Activated T-cell treated with anti-CD3 and anti-CD28 coated beads, Interleukin-2, amount 50 U/mL, for 24 hours (primary cell): ENCODE measurements at regions not wholly inside any gene's neighbourhood (a gene's known extent, or its start where the extent isn't known, plus 50 kb on each side); places are given as distances from the start of the nearest gene placed in this dataset.
"Not testable (repeated sequence)": the region's sequence is repeated elsewhere in the genome, so short reads cannot be mapped to it uniquely, and the experiment has no call there.

ENCODE experiments used
- DNase-seq: peaks from one replicate; pipeline ENCODE4 v3.0.0-alpha.2; 2020
- H3K27ac Mint-ChIP-seq: 2 replicates; pipeline ENCODE4 v1.8.0; 2020; ENCODE audit warnings: mild to moderate bottlenecking, mixed read lengths
- H3K27me3 Mint-ChIP-seq: 2 replicates; pipeline ENCODE4 v1.8.0; 2020; ENCODE audit warnings: mixed read lengths
- H3K36me3 Mint-ChIP-seq: 2 replicates; pipeline ENCODE4 v1.8.0; 2020; ENCODE audit warnings: low read depth, mixed read lengths
- H3K4me1 Mint-ChIP-seq: 2 replicates; pipeline ENCODE4 v1.8.0; 2020; ENCODE audit warnings: low read depth, mixed read lengths
- H3K4me3 Mint-ChIP-seq: 2 replicates; pipeline ENCODE4 v1.8.0; 2020; ENCODE audit warnings: mild to moderate bottlenecking, moderate library complexity, mixed read lengths
- H3K9me3 Mint-ChIP-seq: 2 replicates; pipeline ENCODE4 v1.8.0; 2020; ENCODE audit warnings: mixed read lengths

GRCh38 chr10:17538941-17539340 is 78.2 kb downstream of the HACD1 start:
- H3K36me3 Mint-ChIP-seq, result no peaks in the 10 kb centered on the region
- no peak overlapping the region for H3K27ac Mint-ChIP-seq

GRCh38 chr10:17537281-17537680 is 79.9 kb downstream of the HACD1 start:
- Mint-ChIP-seq H3K36me3 (no peaks in the 10 kb centered on the region), H3K27me3 (peaks cover 2% of the 10 kb centered on the region), H3K4me3 (no peak overlapping the region), H3K27ac (no peak overlapping the region), H3K4me1 (no peaks in the 10 kb centered on the region), H3K9me3 (peaks cover 7% of the 10 kb centered on the region)
- DNase-seq, result no peak

More at GRCh38 chr10:17538941-17539340, 78.2 kb downstream of the HACD1 start:
- Mint-ChIP-seq H3K4me3 (no peak overlapping the region), H3K27me3 (peaks cover 2% of the 10 kb centered on the region), H3K4me1 (no peaks in the 10 kb centered on the region), H3K9me3 (peaks cover 7% of the 10 kb centered on the region)
- DNase-seq, result no peak

- DNase-seq, result no peak
- peaks cover 7% of the 10 kb centered on the region for H3K9me3 Mint-ChIP-seq
- H3K27ac Mint-ChIP-seq, result no peak overlapping the region
- no peaks in the 10 kb centered on the region for H3K36me3 Mint-ChIP-seq
- H3K4me3 Mint-ChIP-seq, result no peak overlapping the region
- no peaks in the 10 kb centered on the region for H3K4me1 Mint-ChIP-seq
- peaks cover 2% of the 10 kb centered on the region for H3K27me3 Mint-ChIP-seq
Observed at GRCh38 chr10:17536221-17536620, 81.0 kb downstream of the HACD1 start.

DNA sequence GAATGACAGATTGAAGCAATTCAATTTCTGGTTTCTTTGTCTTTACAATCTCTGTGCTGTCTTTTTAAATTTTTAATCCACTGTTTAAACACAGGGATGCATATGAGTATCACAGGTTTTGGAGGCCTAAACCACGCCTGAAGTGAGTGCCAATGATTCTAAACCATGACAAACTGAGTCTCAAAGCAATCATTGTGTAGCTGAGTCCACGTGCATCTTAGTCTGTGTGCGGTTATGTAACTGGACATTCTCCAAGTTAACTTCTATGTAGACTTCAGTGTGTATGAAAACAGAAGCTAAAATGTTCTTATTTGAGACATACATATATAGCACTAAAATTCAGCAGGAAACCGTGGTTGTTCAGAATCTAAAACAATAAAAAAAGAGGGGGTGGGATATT is 79.3 kb upstream of the ST8SIA6 start:
- Mint-ChIP-seq H3K4me1 (no peaks in the 10 kb centered on the region), H3K9me3 (peaks cover under 1% of the 10 kb centered on the region), H3K4me3 (no peak overlapping the region), H3K27me3 (peaks cover 2% of the 10 kb centered on the region), H3K36me3 (no peaks in the 10 kb centered on the region), H3K27ac (no peak overlapping the region)
- no peak for DNase-seq

- DNase-seq, result no peak
- no peaks in the 10 kb centered on the region for H3K36me3 Mint-ChIP-seq
- no peaks in the 10 kb centered on the region for H3K4me1 Mint-ChIP-seq
- H3K27ac Mint-ChIP-seq, result no peak overlapping the region
- no peaks in the 10 kb centered on the region for H3K9me3 Mint-ChIP-seq
- H3K4me3 Mint-ChIP-seq, result no peak overlapping the region
- peaks cover 13% of the 10 kb centered on the region for H3K27me3 Mint-ChIP-seq
Observed at GRCh38 chr10:17528306-17528862, 74.0 kb upstream of the ST8SIA6 start.

- no peak for DNase-seq
- Mint-ChIP-seq H3K4me1 (no peaks in the 10 kb centered on the region), H3K4me3 (no peak overlapping the region), H3K27me3 (peaks cover 17% of the 10 kb centered on the region), H3K27ac (no peak overlapping the region), H3K36me3 (no peaks in the 10 kb centered on the region), H3K9me3 (no peaks in the 10 kb centered on the region)
Observed at GRCh38 chr10:17527514-17528146, 73.2 kb upstream of the ST8SIA6 start.

DNA sequence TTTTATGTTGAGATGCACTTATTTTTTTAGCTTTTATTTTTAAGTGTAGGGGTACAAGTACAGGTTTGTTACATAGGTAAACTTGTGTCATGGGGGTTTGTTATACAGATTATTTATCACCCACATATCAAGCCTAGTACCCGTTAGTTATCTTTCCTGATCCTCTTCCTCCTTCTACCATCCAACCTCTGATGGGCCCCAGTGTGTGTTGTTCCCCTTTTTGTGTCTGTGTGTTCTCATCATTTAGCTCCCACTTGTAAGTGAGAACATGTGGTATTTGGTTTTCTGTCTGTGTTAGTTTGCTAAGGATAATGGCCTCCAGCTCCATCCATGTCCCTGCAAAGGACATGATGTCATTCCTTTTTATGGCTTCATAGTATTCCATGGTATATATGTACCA is 72.2 kb upstream of the ST8SIA6 start:
- not testable (repeated sequence) for H3K4me1 Mint-ChIP-seq, H3K27ac Mint-ChIP-seq

DNA sequence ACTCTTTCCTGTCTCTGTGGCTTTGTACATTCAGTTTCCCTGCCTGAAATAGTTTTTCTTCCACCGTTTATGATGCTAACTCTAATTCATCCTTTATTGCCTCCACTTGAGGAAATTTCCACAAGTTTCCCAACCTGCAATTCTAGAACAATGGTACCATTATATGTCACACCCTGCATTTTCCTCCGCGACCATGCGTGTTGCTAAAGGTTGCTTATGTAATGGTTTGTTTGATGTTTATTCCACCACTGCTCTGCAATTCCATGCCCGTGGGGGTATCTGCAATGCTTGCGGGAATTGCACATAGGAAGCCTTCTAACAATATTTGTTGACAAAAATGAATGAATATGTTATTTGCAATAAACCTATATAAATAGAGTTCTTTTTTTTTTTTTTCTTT is 69.5 kb upstream of the ST8SIA6 start:
- no peaks in the 10 kb centered on the region for H3K36me3 Mint-ChIP-seq
- no peaks in the 10 kb centered on the region for H3K9me3 Mint-ChIP-seq
- no peak for DNase-seq
- H3K4me3 Mint-ChIP-seq, result no peak overlapping the region
- H3K27ac Mint-ChIP-seq, result no peak overlapping the region
- H3K4me1 Mint-ChIP-seq, result no peaks in the 10 kb centered on the region
- H3K27me3 Mint-ChIP-seq, result peaks cover 17% of the 10 kb centered on the region

More for the DNA sequence above, 72.2 kb upstream of the ST8SIA6 start:
- not testable (repeated sequence) for H3K4me3 Mint-ChIP-seq, DNase-seq, H3K9me3 Mint-ChIP-seq, H3K36me3 Mint-ChIP-seq
- peaks cover 17% of the 10 kb centered on the region for H3K27me3 Mint-ChIP-seq

DNA sequence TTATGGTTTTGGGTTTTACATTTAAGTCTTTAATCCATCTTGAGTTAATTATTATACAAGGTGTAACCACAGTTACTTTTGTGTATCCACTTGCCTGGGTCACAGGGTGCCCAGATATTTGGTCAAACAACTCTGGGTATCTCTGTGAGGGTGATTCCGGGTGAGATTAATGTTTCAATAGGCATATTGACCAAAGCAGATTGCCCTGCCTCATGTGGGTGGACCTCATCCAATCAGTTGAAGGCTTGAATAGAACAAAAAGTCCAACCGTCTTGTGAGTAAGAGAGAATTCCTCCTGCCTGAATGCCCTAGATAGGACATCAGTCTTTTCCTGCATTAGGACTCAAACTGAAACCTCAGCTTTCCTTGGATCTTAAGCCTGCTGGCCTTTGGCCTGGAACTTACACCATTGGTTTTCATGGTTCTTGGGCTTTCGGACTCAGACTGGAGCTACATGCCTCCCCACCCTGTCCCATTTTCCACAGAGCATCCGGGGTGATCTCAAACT is 68.9 kb upstream of the ST8SIA6 start:
- Mint-ChIP-seq H3K27me3 (peaks cover 17% of the 10 kb centered on the region), H3K9me3 (no peaks in the 10 kb centered on the region)
- no peak for DNase-seq

DNA sequence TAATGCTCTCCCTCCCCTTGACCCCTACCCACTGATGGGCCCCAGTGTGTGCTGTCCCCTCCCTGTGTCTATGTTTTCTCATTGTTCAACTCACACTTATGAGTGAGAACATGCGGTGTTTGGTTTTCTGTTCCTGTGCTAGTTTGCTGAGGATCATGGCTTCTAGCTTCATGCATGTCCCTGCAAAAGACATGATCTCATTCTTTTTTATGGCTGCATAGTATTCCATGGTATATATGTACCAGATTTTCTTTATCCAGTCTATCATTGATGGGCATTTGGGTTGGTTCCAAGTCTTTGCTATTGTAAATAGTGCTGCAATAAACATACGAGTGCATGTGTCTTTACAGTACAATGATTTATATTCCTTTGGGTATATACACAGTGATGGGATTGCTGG is 67.9 kb upstream of the ST8SIA6 start:
- not testable (repeated sequence) for H3K4me1 Mint-ChIP-seq
- H3K27me3 Mint-ChIP-seq, result peaks cover 14% of the 10 kb centered on the region

More for the DNA sequence above, 68.9 kb upstream of the ST8SIA6 start:
- no peaks in the 10 kb centered on the region for H3K4me1 Mint-ChIP-seq
- no peak overlapping the region for H3K27ac Mint-ChIP-seq
- no peaks in the 10 kb centered on the region for H3K36me3 Mint-ChIP-seq
- H3K4me3 Mint-ChIP-seq, result no peak overlapping the region

GRCh38 chr10:17519457-17519856 is 65.1 kb upstream of the ST8SIA6 start:
- no peaks in the 10 kb centered on the region for H3K4me1 Mint-ChIP-seq
- peaks cover 4% of the 10 kb centered on the region for H3K9me3 Mint-ChIP-seq
- no peak overlapping the region for H3K27ac Mint-ChIP-seq
- peaks cover 6% of the 10 kb centered on the region for H3K27me3 Mint-ChIP-seq
- DNase-seq, result no peak
- H3K4me3 Mint-ChIP-seq, result no peak overlapping the region
- no peaks in the 10 kb centered on the region for H3K36me3 Mint-ChIP-seq

More for the DNA sequence above, 67.9 kb upstream of the ST8SIA6 start:
- H3K36me3 Mint-ChIP-seq, H3K4me3 Mint-ChIP-seq, DNase-seq, H3K27ac Mint-ChIP-seq, H3K9me3 Mint-ChIP-seq: not testable (repeated sequence)

- H3K4me3 Mint-ChIP-seq, result no peak overlapping the region
- H3K4me1 Mint-ChIP-seq, result peaks cover 2% of the 10 kb centered on the region
- H3K36me3 Mint-ChIP-seq, result no peaks in the 10 kb centered on the region
- peaks cover 4% of the 10 kb centered on the region for H3K9me3 Mint-ChIP-seq
- peaks cover 3% of the 10 kb centered on the region for H3K27me3 Mint-ChIP-seq
- no peak overlapping the region for H3K27ac Mint-ChIP-seq
- DNase-seq, result no peak
Observed at GRCh38 chr10:17518338-17518737, 63.9 kb upstream of the ST8SIA6 start.

- H3K9me3 Mint-ChIP-seq, result peaks cover 4% of the 10 kb centered on the region
- no peak overlapping the region for H3K4me3 Mint-ChIP-seq
- no peaks in the 10 kb centered on the region for H3K36me3 Mint-ChIP-seq
- peaks cover 16% of the 10 kb centered on the region for H3K4me1 Mint-ChIP-seq
- no peak for DNase-seq
- no peak overlapping the region for H3K27ac Mint-ChIP-seq
- H3K27me3 Mint-ChIP-seq, result no peaks in the 10 kb centered on the region
Observed at GRCh38 chr10:17516376-17516775, 62.0 kb upstream of the ST8SIA6 start.

- no peak overlapping the region for H3K4me3 Mint-ChIP-seq
- peaks cover 13% of the 10 kb centered on the region for H3K9me3 Mint-ChIP-seq
- no peak for DNase-seq
- H3K4me1 Mint-ChIP-seq, result peaks cover 32% of the 10 kb centered on the region
- H3K36me3 Mint-ChIP-seq, result no peaks in the 10 kb centered on the region
- H3K27me3 Mint-ChIP-seq, result no peaks in the 10 kb centered on the region
- peak overlapping the region; percentile 53 for H3K27ac Mint-ChIP-seq
Observed at GRCh38 chr10:17512341-17513001, 58.1 kb upstream of the ST8SIA6 start.
